ENCODE measurements at regions not wholly inside any gene's neighbourhood (a gene's known extent, or its start where the extent isn't known, plus 50 kb on each side); places are given as distances from the start of the nearest gene placed in this dataset.

- DNase-seq: no peak
Measured at GRCh38 chr6:166008441-166009369, 158.9 kb downstream of the TBXT start.

- no peak for DNase-seq
Measured at GRCh38 chr6:166007349-166008263, 160.0 kb downstream of the TBXT start.

GRCh38 chr6:166006900-166007301, 160.8 kb downstream of the TBXT start:
- no peak for DNase-seq

GRCh38 chr6:166005944-166006899, 161.4 kb downstream of the TBXT start:
- DNase-seq: no peak

GRCh38 chr6:166005401-166005943, 162.2 kb downstream of the TBXT start:
- no peak for DNase-seq

GRCh38 chr6:166004876-166005275, 162.8 kb downstream of the TBXT start:
- no peak for DNase-seq

- DNase-seq: no peak
Measured at GRCh38 chr6:166004471-166004870, 163.2 kb downstream of the TBXT start.

- DNase-seq: no peak
Measured at GRCh38 chr6:166003569-166003968, 164.1 kb downstream of the TBXT start.

- DNase-seq: no peak
Measured at GRCh38 chr6:166001359-166001758, 166.3 kb downstream of the TBXT start.

- DNase-seq: no peak
Measured at GRCh38 chr6:165999279-165999678, 168.4 kb downstream of the TBXT start.

GRCh38 chr6:165998072-165998471, 169.6 kb downstream of the TBXT start:
- DNase-seq: no peak

GRCh38 chr6:165991341-165991740, 176.3 kb downstream of the TBXT start:
- DNase-seq: no peak

GRCh38 chr6:165990216-165990615, 177.4 kb downstream of the TBXT start:
- DNase-seq: no peak

GRCh38 chr6:165988757-165989456, 178.7 kb downstream of the TBXT start:
- DNase-seq: no peak

- DNase-seq: no peak
Measured at GRCh38 chr6:165988302-165988756, 179.3 kb downstream of the TBXT start.

GRCh38 chr6:165987483-165988301, 180.0 kb downstream of the TBXT start:
- DNase-seq: no peak

- DNase-seq: no peak
Measured at GRCh38 chr6:165986914-165987482, 180.7 kb downstream of the TBXT start.

- DNase-seq: no peak
Measured at GRCh38 chr6:165986311-165986913, 181.2 kb downstream of the TBXT start.

- DNase-seq: no peak
Measured at GRCh38 chr6:165985806-165986299, 181.8 kb downstream of the TBXT start.

All from stimulated activated CD4-positive, alpha-beta T cell treated with anti-CD3 and anti-CD28 coated beads, Interleukin-12 subunit alpha, Interleukin-12 subunit beta, amount 100 ng/mL, for 4 hours (primary cell).